HG03135 (cell line): ENCODE measurements at regions not wholly inside any gene's neighbourhood (a gene's known extent, or its start where the extent isn't known, plus 50 kb on each side); places are given as distances from the start of the nearest gene placed in this dataset.

Source experiments
- ATAC-seq: cut with Tn5 transposase; IDR thresholded peaks from one replicate; pipeline ENCODE4 v1.9.1; 2021; ENCODE audit warnings: mild to moderate bottlenecking, moderate library complexity; ENCODE audit not compliant: unreplicated experiment

GRCh38 chr10:14468023-14468441 lies 137.3 kb upstream of the FRMD4A start:
- no peak for ATAC-seq

GRCh38 chr10:14466257-14466656 lies 135.5 kb upstream of the FRMD4A start:
- ATAC-seq, result no peak

DNA sequence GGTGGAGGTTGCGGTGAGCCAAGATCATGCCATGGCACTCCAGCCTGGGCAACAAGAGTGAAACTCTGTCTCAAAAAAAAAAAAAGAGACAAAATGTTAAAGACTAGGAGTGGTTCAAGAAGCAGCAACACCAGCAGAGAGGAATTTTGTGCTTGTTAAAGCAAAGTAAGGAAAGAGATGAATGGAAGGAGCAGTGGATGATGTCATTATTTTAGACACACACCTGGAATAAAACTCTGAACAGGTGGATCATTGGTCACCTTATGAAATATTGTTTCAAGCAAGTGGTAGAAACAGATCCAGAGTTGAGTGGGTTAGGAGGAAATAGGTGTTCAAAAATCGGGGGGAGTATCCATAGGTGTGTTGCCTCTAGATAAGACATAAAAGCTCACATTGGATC lies 129.7 kb upstream of the FRMD4A start:
- ATAC-seq, result no peak

- ATAC-seq, result no peak
Observed at GRCh38 chr10:14459665-14460064, 128.9 kb upstream of the FRMD4A start.

GRCh38 chr10:14456870-14457266 lies 126.1 kb upstream of the FRMD4A start:
- ATAC-seq, result no peak

GRCh38 chr10:14456218-14456869 lies 125.6 kb upstream of the FRMD4A start:
- no peak for ATAC-seq

DNA sequence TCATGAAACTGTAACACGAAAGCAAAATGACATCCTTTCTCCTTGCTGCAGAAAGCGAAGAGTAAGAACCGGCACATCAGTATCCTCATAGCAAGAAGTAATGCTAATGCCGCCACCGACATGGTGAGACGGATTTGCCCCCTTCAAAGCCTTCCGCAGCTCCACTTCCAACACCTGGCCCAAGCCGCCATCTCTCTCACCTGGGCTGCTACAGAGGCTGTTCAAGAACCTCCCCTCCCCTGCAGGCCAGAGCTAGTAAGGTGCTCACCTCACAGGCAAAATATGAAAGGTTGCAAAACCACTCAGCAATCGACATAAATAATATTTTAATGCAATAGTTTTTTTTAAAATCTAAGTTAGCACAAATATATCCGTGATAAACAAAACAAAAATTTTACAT lies 123.9 kb upstream of the FRMD4A start:
- no peak for ATAC-seq

DNA sequence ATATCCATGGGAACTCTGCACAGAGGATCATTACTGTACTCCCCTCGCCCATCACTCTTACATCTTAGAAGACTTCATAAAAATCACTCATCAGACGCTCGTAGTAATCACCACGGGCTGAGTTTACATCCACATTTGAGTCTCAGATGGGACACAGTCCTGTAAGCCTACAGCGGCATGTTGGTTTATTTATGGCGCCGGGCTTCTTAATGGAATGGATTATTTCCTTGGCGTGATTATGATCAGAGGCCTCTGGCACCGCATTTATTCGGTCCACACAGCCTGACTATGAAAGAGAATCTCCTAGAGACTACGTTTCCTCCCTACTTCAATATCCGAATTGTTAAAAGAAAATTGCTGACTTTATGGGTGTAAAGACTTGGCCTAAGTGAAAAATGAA lies 123.5 kb upstream of the FRMD4A start:
- no peak for ATAC-seq

DNA sequence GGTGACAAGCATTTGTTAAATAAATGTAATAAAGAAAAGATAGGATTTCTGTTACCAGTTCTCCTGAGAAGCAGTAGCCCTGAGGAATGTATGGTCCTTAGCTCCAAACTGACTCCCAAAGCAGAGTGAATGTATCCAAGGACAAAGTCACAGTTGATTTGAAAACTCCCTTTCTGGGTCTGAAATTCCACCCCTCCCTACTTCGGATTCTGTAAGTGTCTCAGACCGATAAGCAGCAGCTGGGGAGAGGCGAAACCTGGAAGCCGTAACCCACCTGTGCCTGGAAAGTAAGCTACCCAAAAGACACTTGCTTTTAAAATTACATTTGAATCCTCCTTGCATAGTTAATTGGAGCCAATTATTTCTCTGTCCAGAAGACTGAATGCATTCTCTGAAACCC lies 122.9 kb upstream of the FRMD4A start:
- ATAC-seq, result no peak

GRCh38 chr10:14451341-14451740 lies 120.6 kb upstream of the FRMD4A start:
- no peak for ATAC-seq

DNA sequence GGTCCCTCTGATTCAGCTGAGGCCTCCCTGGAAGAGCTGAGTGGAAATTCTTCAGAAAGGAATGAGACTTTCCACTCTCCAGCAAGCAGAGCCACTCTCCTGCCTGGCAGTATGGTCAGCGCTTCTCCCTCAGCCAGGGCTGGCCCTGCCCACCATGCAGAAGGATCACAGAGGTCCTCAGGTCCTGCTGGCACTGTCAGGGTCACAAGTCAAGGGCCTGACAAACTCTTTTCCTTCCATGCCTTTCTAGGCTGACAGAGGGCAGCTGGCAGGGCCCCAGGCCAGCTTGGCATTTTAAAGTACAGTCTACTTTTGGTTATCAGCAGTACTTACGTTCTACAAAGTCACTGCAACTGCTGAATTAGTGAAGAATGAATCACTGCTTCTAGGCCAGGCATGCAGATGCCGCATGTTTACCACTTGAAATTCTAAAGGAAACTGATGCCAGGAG lies 119.3 kb upstream of the FRMD4A start:
- no peak for ATAC-seq

DNA sequence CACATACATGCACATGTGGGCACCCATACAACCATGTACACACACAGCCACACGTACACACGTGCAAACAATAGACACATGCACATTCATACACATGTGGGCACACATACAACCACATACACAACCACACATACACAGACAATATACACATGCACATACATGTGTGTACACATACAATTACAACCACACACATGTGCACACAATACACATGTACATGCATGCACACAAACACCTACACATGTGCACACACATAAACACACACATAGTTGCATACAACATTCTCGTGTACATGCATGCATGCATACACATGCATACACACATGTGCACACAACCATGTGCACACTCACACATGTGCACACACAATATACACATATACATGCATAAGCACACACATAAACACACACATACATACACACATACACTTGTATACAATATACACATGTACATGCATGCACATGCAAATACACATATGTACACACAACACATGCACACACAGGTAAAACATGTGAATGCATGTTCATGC lies 118.6 kb upstream of the FRMD4A start:
- no peak for ATAC-seq

- no peak for ATAC-seq
Observed at GRCh38 chr10:14448197-14448990, 117.7 kb upstream of the FRMD4A start.

- ATAC-seq, result no peak
Observed at GRCh38 chr10:14447094-14447839, 116.5 kb upstream of the FRMD4A start.

DNA sequence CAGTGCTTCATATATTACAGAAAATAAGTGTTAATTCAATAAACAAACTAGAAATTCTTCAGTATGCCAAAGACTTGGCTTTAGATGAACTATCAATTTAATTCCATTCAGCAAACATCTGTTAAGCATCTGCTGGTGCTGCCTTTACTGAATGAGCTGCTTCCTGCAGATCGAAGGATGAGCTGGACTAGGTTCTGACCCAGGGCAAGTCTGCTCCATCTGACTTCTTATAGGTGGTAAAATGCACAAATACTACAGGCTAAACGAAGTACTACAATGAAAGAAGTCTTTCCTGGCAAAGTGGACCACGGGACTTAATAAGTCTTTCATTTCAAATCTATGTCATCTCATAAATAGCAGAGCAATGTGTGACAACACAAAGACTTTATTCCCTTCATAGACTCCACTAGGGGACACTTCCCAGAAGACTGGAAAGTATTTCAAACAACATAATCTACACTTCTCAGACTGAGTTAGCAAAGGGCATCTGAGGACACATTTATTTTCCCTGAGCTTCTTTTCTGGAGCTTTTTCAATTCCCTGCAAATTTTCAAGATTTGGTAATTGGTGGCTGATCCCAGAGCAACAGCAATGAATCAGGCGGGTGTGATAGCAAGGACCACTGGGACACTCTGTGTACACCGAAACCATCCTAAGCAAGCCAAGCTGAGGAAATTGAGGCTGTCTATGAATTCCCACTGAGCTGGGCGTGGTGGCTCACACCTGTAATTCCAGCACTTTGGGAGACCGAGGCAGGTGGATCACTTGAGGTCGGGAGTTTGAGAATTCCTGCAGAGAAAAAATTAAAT lies 108.9 kb upstream of the FRMD4A start:
- no peak for ATAC-seq

DNA sequence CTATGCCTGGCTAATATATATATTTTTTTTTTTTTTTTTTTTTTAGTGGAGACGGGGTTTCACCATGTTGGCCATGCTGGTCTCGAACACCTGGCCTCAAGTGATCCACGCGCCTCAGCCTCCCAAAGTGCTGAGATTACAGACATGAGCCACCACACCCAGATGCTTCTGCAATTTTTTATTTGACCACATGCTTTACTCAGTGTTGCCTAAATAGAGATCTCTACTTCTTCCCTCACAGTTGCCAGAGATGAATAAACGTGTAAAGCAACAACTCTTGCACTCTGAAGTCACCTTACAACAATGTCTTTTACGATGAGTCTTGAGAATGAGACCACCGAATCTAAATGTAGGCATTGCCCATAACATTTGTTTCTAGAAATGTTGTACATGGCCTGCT lies 107.9 kb upstream of the FRMD4A start:
- ATAC-seq, result no peak

DNA sequence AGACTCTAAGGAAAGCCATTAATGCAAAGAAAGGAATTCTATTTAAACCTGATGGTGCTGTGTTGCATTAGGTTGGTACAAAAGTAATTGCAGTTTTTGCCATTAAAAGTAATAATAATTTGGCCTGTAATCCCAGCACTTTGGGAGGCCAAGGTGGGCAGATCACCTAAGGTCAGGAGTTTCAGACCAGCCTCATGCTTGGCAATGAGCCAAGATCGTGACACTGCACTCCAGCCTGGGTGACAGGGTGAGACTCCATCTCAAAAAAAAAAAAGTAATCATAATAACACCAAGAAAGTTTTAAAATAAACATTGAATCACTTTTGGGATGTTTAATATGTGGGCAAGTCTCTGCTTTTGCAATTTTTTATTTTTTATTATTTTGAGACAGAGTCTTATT lies 107.3 kb upstream of the FRMD4A start:
- no peak for ATAC-seq

GRCh38 chr10:14435976-14436632 lies 105.4 kb upstream of the FRMD4A start:
- ATAC-seq, result no peak

GRCh38 chr10:14433147-14433546 lies 102.4 kb upstream of the FRMD4A start:
- no peak for ATAC-seq

DNA sequence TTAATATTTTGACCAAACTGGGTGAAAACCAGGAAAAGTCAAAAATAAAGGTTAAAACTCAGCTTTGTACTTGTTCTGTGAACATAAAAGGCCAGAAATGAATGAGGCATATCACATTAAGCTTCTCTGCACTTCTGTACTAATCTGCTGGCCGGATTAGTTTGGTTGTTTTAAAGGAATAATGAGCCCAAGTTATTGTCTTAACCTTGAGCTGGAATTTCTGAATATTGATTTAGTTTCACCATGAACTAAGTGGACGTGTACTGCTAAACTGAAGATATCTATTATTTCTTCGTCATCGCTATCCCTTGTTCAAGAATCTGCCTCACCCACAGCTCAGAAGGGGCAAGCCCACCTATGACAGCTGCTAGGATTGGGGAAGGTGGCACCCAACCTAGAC lies 101.1 kb upstream of the FRMD4A start:
- no peak for ATAC-seq
